ENCODE measurements at regions not wholly inside any gene's neighbourhood (a gene's known extent, or its start where the extent isn't known, plus 50 kb on each side); places are given as distances from the start of the nearest gene placed in this dataset.

GRCh38 chr17:79145548-79145947 is 70.9 kb downstream of the ENGASE start:
- Histone ChIP-seq H3K4me1 (ENCODE audit: insufficient read depth, low read length) (no peaks in the 10 kb centered on the region), H3K36me3 (ENCODE audit: insufficient read depth, low read length) (no peaks in the 10 kb centered on the region), H3K9me3 (ENCODE audit: control insufficient read depth, insufficient read depth, low read length) (no peaks in the 10 kb centered on the region; the same call in 1 of the 2 replicates), H3K9ac (ENCODE audit: low read depth, low read length) (no peak overlapping the region)

GRCh38 chr17:79144133-79144532 is 69.5 kb downstream of the ENGASE start:
- Histone ChIP-seq H3K36me3 (ENCODE audit: insufficient read depth, low read length) (no peaks in the 10 kb centered on the region), H3K9me3 (ENCODE audit: control insufficient read depth, insufficient read depth, low read length) (no peaks in the 10 kb centered on the region; the same call in 1 of the 2 replicates), H3K4me1 (ENCODE audit: insufficient read depth, low read length) (no peaks in the 10 kb centered on the region), H3K9ac (ENCODE audit: low read depth, low read length) (no peak overlapping the region)

- Histone ChIP-seq H3K4me1 (ENCODE audit: insufficient read depth, low read length) (no peaks in the 10 kb centered on the region), H3K36me3 (ENCODE audit: insufficient read depth, low read length) (no peaks in the 10 kb centered on the region)
These were observed 67.8 kb downstream of the ENGASE start for GRCh38 chr17:79142375-79142774.

GRCh38 chr17:79141578-79142355 is 67.1 kb downstream of the ENGASE start:
- no peaks in the 10 kb centered on the region; the same call in 1 of the 2 replicates for H3K9me3 ChIP-seq (ENCODE audit: control insufficient read depth, insufficient read depth, low read length)
- no peaks in the 10 kb centered on the region for H3K36me3 ChIP-seq (ENCODE audit: insufficient read depth, low read length)
- H3K4me1 ChIP-seq (ENCODE audit: insufficient read depth, low read length) = no peaks in the 10 kb centered on the region
- H3K9ac ChIP-seq (ENCODE audit: low read depth, low read length) = no peak overlapping the region

More at GRCh38 chr17:79142375-79142774, 67.8 kb downstream of the ENGASE start:
- Histone ChIP-seq H3K9me3 (ENCODE audit: control insufficient read depth, insufficient read depth, low read length) (no peaks in the 10 kb centered on the region; the same call in 1 of the 2 replicates), H3K9ac (ENCODE audit: low read depth, low read length) (no peak overlapping the region)

- no peaks in the 10 kb centered on the region for H3K4me1 ChIP-seq (ENCODE audit: insufficient read depth, low read length)
- H3K9ac ChIP-seq (ENCODE audit: low read depth, low read length) = no peak overlapping the region
- no peaks in the 10 kb centered on the region for H3K36me3 ChIP-seq (ENCODE audit: insufficient read depth, low read length)
- no peaks in the 10 kb centered on the region for H3K9me3 ChIP-seq (ENCODE audit: control insufficient read depth, insufficient read depth, low read length)
These were observed 64.2 kb downstream of the ENGASE start for GRCh38 chr17:79138826-79139225.

- no peaks in the 10 kb centered on the region for H3K4me1 ChIP-seq (ENCODE audit: insufficient read depth, low read length)
- no peak overlapping the region for H3K9ac ChIP-seq (ENCODE audit: low read depth, low read length)
- H3K9me3 ChIP-seq (ENCODE audit: control insufficient read depth, insufficient read depth, low read length) = no peaks in the 10 kb centered on the region
- H3K36me3 ChIP-seq (ENCODE audit: insufficient read depth, low read length) = no peaks in the 10 kb centered on the region
These were observed 63.2 kb downstream of the ENGASE start for GRCh38 chr17:79137789-79138165.

GRCh38 chr17:79137015-79137788 is 62.6 kb downstream of the ENGASE start:
- Histone ChIP-seq H3K9me3 (ENCODE audit: control insufficient read depth, insufficient read depth, low read length) (no peaks in the 10 kb centered on the region), H3K36me3 (ENCODE audit: insufficient read depth, low read length) (no peaks in the 10 kb centered on the region), H3K4me1 (ENCODE audit: insufficient read depth, low read length) (no peaks in the 10 kb centered on the region), H3K9ac (ENCODE audit: low read depth, low read length) (no peak overlapping the region)

GRCh38 chr17:79136596-79136995 is 62.0 kb downstream of the ENGASE start:
- Histone ChIP-seq H3K36me3 (ENCODE audit: insufficient read depth, low read length) (no peaks in the 10 kb centered on the region), H3K9ac (ENCODE audit: low read depth, low read length) (no peak overlapping the region), H3K9me3 (ENCODE audit: control insufficient read depth, insufficient read depth, low read length) (no peaks in the 10 kb centered on the region), H3K4me1 (ENCODE audit: insufficient read depth, low read length) (no peaks in the 10 kb centered on the region)
